ENCODE measurements at regions not wholly inside any gene's neighbourhood (a gene's known extent, or its start where the extent isn't known, plus 50 kb on each side); places are given as distances from the start of the nearest gene placed in this dataset.

DNA sequence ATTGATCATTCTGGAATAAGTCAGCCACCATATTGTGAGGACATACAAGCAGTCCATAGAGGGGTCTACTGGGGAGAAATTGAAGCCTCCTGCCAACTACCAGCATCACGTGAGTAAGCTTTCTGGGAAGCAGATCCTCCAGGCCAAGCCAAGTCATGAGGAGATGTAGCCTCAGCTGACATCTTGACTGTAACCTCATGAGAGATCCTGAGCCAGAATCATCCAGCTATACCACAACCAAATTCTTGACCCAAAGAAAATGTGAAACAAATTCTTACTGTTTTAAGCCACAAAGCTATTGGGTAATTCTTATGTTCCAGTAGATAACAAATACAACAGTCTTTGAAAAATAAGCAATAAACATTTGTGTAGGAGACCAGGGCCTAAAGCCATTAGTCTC is 479.4 kb upstream of the DCN start:
- no peaks in the 10 kb centered on the region for H3K36me3 ChIP-seq (ENCODE audit: insufficient read depth, low read length)
- H3K27ac ChIP-seq (ENCODE audit: low read depth, low read length, poor library complexity, severe bottlenecking) = no peak overlapping the region
- POLR2A ChIA-PET = interaction anchor here (1.4 kb wide), 1 partner anchor 11 kb away, joined by 5 read pairs; no protein-coding TSS in a partner anchor
- no peaks in the 10 kb centered on the region for H3K9me2 ChIP-seq (ENCODE audit: insufficient read depth, low read length)
- TF ChIP-seq, protein P1, sequence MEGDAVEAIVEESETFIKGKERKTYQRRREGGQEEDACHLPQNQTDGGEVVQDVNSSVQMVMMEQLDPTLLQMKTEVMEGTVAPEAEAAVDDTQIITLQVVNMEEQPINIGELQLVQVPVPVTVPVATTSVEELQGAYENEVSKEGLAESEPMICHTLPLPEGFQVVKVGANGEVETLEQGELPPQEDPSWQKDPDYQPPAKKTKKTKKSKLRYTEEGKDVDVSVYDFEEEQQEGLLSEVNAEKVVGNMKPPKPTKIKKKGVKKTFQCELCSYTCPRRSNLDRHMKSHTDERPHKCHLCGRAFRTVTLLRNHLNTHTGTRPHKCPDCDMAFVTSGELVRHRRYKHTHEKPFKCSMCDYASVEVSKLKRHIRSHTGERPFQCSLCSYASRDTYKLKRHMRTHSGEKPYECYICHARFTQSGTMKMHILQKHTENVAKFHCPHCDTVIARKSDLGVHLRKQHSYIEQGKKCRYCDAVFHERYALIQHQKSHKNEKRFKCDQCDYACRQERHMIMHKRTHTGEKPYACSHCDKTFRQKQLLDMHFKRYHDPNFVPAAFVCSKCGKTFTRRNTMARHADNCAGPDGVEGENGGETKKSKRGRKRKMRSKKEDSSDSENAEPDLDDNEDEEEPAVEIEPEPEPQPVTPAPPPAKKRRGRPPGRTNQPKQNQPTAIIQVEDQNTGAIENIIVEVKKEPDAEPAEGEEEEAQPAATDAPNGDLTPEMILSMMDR (conservative IDR thresholded peaks at IDR 0.05; ENCODE audit: low read length) = no peak
- no peak for TF ChIP-seq EZH2phosphoT487 (IDR thresholded peaks at IDR 0.05; ENCODE audit: borderline replicate concordance, low read depth, low read length)
- no peaks in the 10 kb centered on the region for H3K9me3 ChIP-seq (ENCODE audit: low read length)
- no peak for DNase-seq (ENCODE audit: low spot score)
- H4K20me1 ChIP-seq (ENCODE audit: insufficient read depth, low read length) = no peaks in the 10 kb centered on the region
- no peaks in the 10 kb centered on the region for H3K79me2 ChIP-seq (ENCODE audit: insufficient read depth, low read depth, low read length)
- CTCF ChIA-PET (ENCODE audit: unreplicated experiment) = no interaction called here
- intact Hi-C loops (cut with micrococcal nuclease; ENCODE audit: unreplicated experiment) = no loop called here
- no peaks in the 10 kb centered on the region for H3K4me1 ChIP-seq (ENCODE audit: insufficient read depth, low read length, poor library complexity, severe bottlenecking)
- H3K4me2 ChIP-seq (ENCODE audit: low read length) = no peak overlapping the region
- H3K4me3 ChIP-seq (ENCODE audit: low read depth, low read length, poor library complexity, severe bottlenecking) = no peak overlapping the region
- no TSS peak for BruUV-seq (replicated peaks)
- no peak overlapping the region for H2AFZ ChIP-seq (ENCODE audit: low read length)

DNA sequence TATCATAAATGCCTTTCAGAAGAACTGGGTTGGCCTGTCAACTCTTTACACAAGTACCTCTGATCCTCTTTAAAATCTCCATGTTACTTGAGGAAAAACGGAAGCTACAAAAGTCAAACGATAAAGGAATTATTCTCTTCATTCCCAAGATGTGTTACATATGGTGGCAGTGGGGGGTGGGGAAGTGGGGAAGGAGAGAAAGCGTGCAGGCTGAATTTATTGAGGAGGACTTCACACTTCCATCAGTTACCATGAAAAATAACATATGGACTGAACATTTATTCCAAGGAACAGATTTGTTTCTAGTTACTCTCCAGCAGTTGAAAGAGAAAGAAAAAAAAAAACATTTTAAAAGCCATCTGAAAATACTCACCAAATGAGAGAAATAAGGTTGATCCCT is 474.4 kb upstream of the DCN start:
- Histone ChIP-seq H3K4me1 (ENCODE audit: insufficient read depth, low read length, poor library complexity, severe bottlenecking) (no peaks in the 10 kb centered on the region), H4K20me1 (ENCODE audit: insufficient read depth, low read length) (no peaks in the 10 kb centered on the region), H3K9me3 (ENCODE audit: low read length) (no peaks in the 10 kb centered on the region), H3K36me3 (ENCODE audit: insufficient read depth, low read length) (no peaks in the 10 kb centered on the region), H3K27ac (ENCODE audit: low read depth, low read length, poor library complexity, severe bottlenecking) (no peak overlapping the region), H3K9me2 (ENCODE audit: insufficient read depth, low read length) (no peaks in the 10 kb centered on the region), H2AFZ (ENCODE audit: low read length) (no peak overlapping the region), H3K79me2 (ENCODE audit: insufficient read depth, low read depth, low read length) (no peaks in the 10 kb centered on the region), H3K4me2 (ENCODE audit: low read length) (no peak overlapping the region), H3K4me3 (ENCODE audit: low read depth, low read length, poor library complexity, severe bottlenecking) (no peak overlapping the region)
- CTCF ChIA-PET (ENCODE audit: unreplicated experiment) = no interaction called here
- DNase-seq (ENCODE audit: low spot score) = no peak
- POLR2A ChIA-PET = interaction anchor here (0.9 to 1.0 kb wide), 2 partner anchors 98 to 171 kb away, joined by 3 to 4 read pairs; no protein-coding TSS in a partner anchor
- no TSS peak for BruUV-seq (replicated peaks)
- intact Hi-C loops (cut with micrococcal nuclease; ENCODE audit: unreplicated experiment) = no loop called here
- TF ChIP-seq, protein P1 (conservative IDR thresholded peaks at IDR 0.05; ENCODE audit: low read length) = no peak
- TF ChIP-seq EZH2phosphoT487 (IDR thresholded peaks at IDR 0.05; ENCODE audit: borderline replicate concordance, low read depth, low read length) = no peak

DNA sequence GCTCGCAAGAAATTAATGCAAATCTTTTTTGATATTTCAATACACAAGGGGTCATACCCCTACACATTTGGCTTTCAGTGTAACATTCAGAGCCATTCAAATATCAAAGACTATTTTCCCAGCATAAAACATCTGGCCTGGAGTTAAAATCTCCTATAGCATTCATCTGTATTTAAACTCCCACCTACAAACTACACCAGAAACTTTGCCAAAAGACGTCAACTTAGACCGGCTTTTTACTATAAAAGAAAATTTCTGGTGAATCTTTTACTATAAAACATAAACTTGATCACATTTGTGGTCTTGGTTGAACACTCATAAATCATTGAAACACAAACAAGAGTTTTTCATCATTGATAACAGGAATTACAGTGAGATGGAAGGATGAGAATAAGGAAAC is 473.3 kb upstream of the DCN start:
- no peak for DNase-seq (ENCODE audit: low spot score)
- BruUV-seq (replicated peaks) = no TSS peak
- no peaks in the 10 kb centered on the region for H3K36me3 ChIP-seq (ENCODE audit: insufficient read depth, low read length)
- H3K9me2 ChIP-seq (ENCODE audit: insufficient read depth, low read length) = no peaks in the 10 kb centered on the region
- H3K4me2 ChIP-seq (ENCODE audit: low read length) = no peak overlapping the region
- POLR2A ChIA-PET = interaction anchor here (0.9 kb wide), 1 partner anchor 172 kb away, joined by 3 read pairs; no protein-coding TSS in a partner anchor
- CTCF ChIA-PET (ENCODE audit: unreplicated experiment) = no interaction called here
- intact Hi-C loops (cut with micrococcal nuclease; ENCODE audit: unreplicated experiment) = no loop called here
- TF ChIP-seq, protein P1 (conservative IDR thresholded peaks at IDR 0.05; ENCODE audit: low read length) = no peak
- TF ChIP-seq EZH2phosphoT487 (IDR thresholded peaks at IDR 0.05; ENCODE audit: borderline replicate concordance, low read depth, low read length) = no peak
- no peak overlapping the region for H2AFZ ChIP-seq (ENCODE audit: low read length)
- no peaks in the 10 kb centered on the region for H4K20me1 ChIP-seq (ENCODE audit: insufficient read depth, low read length)
- H3K4me3 ChIP-seq (ENCODE audit: low read depth, low read length, poor library complexity, severe bottlenecking) = no peak overlapping the region
- no peaks in the 10 kb centered on the region for H3K9me3 ChIP-seq (ENCODE audit: low read length)
- H3K27ac ChIP-seq (ENCODE audit: low read depth, low read length, poor library complexity, severe bottlenecking) = no peak overlapping the region
- H3K79me2 ChIP-seq (ENCODE audit: insufficient read depth, low read depth, low read length) = no peaks in the 10 kb centered on the region
- H3K4me1 ChIP-seq (ENCODE audit: insufficient read depth, low read length, poor library complexity, severe bottlenecking) = no peaks in the 10 kb centered on the region
